Panc1 (cell line): ENCODE measurements at regions not wholly inside any gene's neighbourhood (a gene's known extent, or its start where the extent isn't known, plus 50 kb on each side); places are given as distances from the start of the nearest gene placed in this dataset.

ENCODE experiments used
- ATAC-seq: fragments of 200-7000 bp; cut with Tn5 transposase; 2 replicates; pipeline ENCODE4 v1.9.1; 2020; ENCODE audit warnings: mild to moderate bottlenecking, moderate library complexity
- BruUV-seq: library from RNA; stranded (reverse); fragments of 400-500 nt; replicated peaks from 2 replicates; lab custom pipeline; 2021; lab: Mats Ljungman, UMichigan
- CTCF ChIA-PET: fragments of 300-600 bp; sonication (Branson Sonifier 250); formaldehyde crosslinking; loops from one replicate; lab custom pipeline; 2022; ENCODE audit warnings: antibody characterized with exemption; lab: Charles Lee
- POLR2A ChIA-PET: fragments of 300-600 bp; sonication (Branson Sonifier 250); formaldehyde crosslinking; loops from one replicate; lab custom pipeline; 2022; ENCODE audit warnings: antibody characterized with exemption; lab: Charles Lee
- DNase-seq: peaks from one replicate; pipeline ENCODE4 v3.0.0-alpha.2; 2010; ENCODE audit warnings: low read depth, low spot score
- H3K27ac ChIP-seq: 2 replicates; pipeline ENCODE4 v1.5.1; 2011; ENCODE audit warnings: mild to moderate bottlenecking, low read length, inconsistent platforms
- H3K27me3 ChIP-seq: fragments of 200-500 bp; sonication (Bioruptor generic); 2 replicates; pipeline ENCODE4 v1.6.0; 2014; ENCODE audit warnings: low read length, inconsistent platforms; ENCODE audit not compliant: control insufficient read depth, insufficient read depth
- H3K36me3 ChIP-seq: fragments of 200-500 bp; sonication (Bioruptor generic); 2 replicates; pipeline ENCODE4 v1.5.1; 2014; ENCODE audit warnings: inconsistent platforms, mild to moderate bottlenecking, low read length, moderate library complexity; ENCODE audit not compliant: control insufficient read depth, insufficient read depth
- H3K4me1 ChIP-seq: 2 replicates; pipeline ENCODE4 v1.5.1; 2011; ENCODE audit warnings: inconsistent platforms, mild to moderate bottlenecking, low read length, moderate library complexity; ENCODE audit not compliant: control insufficient read depth, insufficient read depth
- H3K4me3 ChIP-seq, 2 experiments: 2 replicates each; pipeline ENCODE4 v1.5.1; 2011 to 2012; ENCODE audit warnings: low read depth in 2 of 2, low read length in 2 of 2, mild to moderate bottlenecking in 2 of 2, inconsistent platforms in 1 of 2, moderate library complexity in 1 of 2
- H3K9me3 ChIP-seq: fragments of 200-500 bp; sonication (Bioruptor generic); 2 replicates; pipeline ENCODE4 v1.5.1; 2014; ENCODE audit warnings: low read depth, mild to moderate bottlenecking, inconsistent platforms, low read length, moderate library complexity; ENCODE audit not compliant: control insufficient read depth, insufficient read depth
- CTCF ChIP-seq: fragments of 450-650 bp; IDR thresholded peaks from 2 replicates; pipeline ENCODE4 v1.5.1; 2017; ENCODE audit warnings: mild to moderate bottlenecking
- POLR2AphosphoS5 ChIP-seq: IDR thresholded peaks from 2 replicates; pipeline ENCODE4 v1.6.1; 2012; ENCODE audit warnings: mild to moderate bottlenecking, low read depth, low read length, moderate library complexity
- REST ChIP-seq, 2 experiments: IDR thresholded peaks; 2 replicates each; pipeline ENCODE4 v1.6.1; 2011 to 2012; ENCODE audit warnings: low read depth in 2 of 2, control low read depth in 1 of 2, low read length in 1 of 2, mild to moderate bottlenecking in 1 of 2, moderate library complexity in 1 of 2; ENCODE audit not compliant: insufficient read depth in 1 of 2
- SIN3A ChIP-seq: IDR thresholded peaks from 2 replicates; pipeline ENCODE4 v1.6.1; 2012; ENCODE audit warnings: low read depth, mild to moderate bottlenecking, low read length, moderate library complexity, borderline replicate concordance; ENCODE audit not compliant: insufficient read depth
- TCF7L2 ChIP-seq: IDR thresholded peaks from 2 replicates; pipeline ENCODE4 v1.6.1; 2011; ENCODE audit warnings: mild to moderate bottlenecking, low read depth, low read length, inconsistent platforms
- in situ Hi-C: cut with HindIII; loops from 2 replicates; pipeline ENCODE4 v1.10.0; 2016; ENCODE audit warnings: low sequenced_read_pairs, low pct_unique_long_range_greater_than_20kb
- intact Hi-C: fragments of 100-400 bp; cut with micrococcal nuclease; formaldehyde crosslinking; loops from one replicate; pipeline ENCODE4 v1.10.0; 2022; ENCODE audit not compliant: unreplicated experiment

- ATAC-seq = no peak
- H3K27ac ChIP-seq = no peak overlapping the region
- no TSS peak for BruUV-seq
- TF ChIP-seq POLR2AphosphoS5 (no peak), CTCF (no peak), SIN3A (no peak), TCF7L2 (no peak), REST (IDR thresholded peaks at IDR 0.05; ENCODE audit: insufficient read depth in 1 of 2, low read depth in 2 of 2, low read length in 1 of 2) (no peak)
- no peak for DNase-seq
- ChIA-PET POLR2A (no interaction called here), CTCF (no interaction called here)
- in situ Hi-C loops (no loop called here), intact Hi-C loops (no loop called here)
- no peaks in the 10 kb centered on the region for H3K9me3 ChIP-seq
- no peaks in the 10 kb centered on the region; the same call in 1 of the 2 replicates for H3K27me3 ChIP-seq
- H3K4me3 ChIP-seq = no peak overlapping the region
- H3K36me3 ChIP-seq = no peaks in the 10 kb centered on the region
- H3K4me1 ChIP-seq = no peaks in the 10 kb centered on the region
Observed at GRCh38 chr14:97281741-97282140, 484.6 kb downstream of the VRK1 start.

GRCh38 chr14:97282210-97283004 is 485.2 kb downstream of the VRK1 start:
- POLR2A ChIA-PET = no interaction called here
- in situ Hi-C loops (no loop called here), intact Hi-C loops (no loop called here)
- Histone ChIP-seq H3K4me1 (no peaks in the 10 kb centered on the region), H3K27ac (no peak overlapping the region), H3K27me3 (no peaks in the 10 kb centered on the region), H3K4me3 (no peak overlapping the region), H3K36me3 (no peaks in the 10 kb centered on the region), H3K9me3 (no peaks in the 10 kb centered on the region)
- CTCF ChIA-PET = no interaction called here
- DNase-seq = no peak
- ATAC-seq = no peak
- BruUV-seq = no TSS peak
- TF ChIP-seq TCF7L2 (no peak), POLR2AphosphoS5 (no peak), SIN3A (no peak), CTCF (no peak), REST (IDR thresholded peaks at IDR 0.05; ENCODE audit: insufficient read depth in 1 of 2, low read depth in 2 of 2, low read length in 1 of 2) (no peak)
